ENCODE measurements at regions not wholly inside any gene's neighbourhood (a gene's known extent, or its start where the extent isn't known, plus 50 kb on each side); places are given as distances from the start of the nearest gene placed in this dataset.

DNA sequence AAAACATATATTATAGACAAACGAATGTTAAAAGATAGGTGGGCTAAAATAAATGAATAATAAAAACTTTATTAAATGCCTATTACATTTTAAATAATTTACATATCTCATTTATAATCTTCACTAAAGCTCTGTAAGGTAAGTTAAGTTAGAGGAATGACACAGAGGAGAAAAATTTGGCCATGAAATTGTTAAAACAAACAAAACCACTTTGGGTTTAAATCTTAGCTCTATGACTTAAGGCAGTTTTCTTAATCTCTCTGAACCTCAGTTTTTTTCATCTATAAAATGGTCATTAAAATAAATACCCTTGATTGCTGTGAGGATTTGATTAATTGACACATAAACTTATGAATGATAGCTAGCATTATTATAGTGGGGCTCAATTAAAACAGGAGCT is 404.8 kb upstream of the ATP11B start:
- Histone ChIP-seq H3K4me2 (no peak overlapping the region), H3K36me3 (replicated peaks in 1 of 2; ENCODE audit: control insufficient read depth in 1 of 2, insufficient read depth in 2 of 2, low read length in 1 of 2) (no peaks in the 10 kb centered on the region), H3K27ac (ENCODE audit: low read depth in 2 of 2, low read length in 1 of 2) (no peak overlapping the region), H3K27me3 (ENCODE audit: insufficient read depth) (no peaks in the 10 kb centered on the region), H3F3A (replicated peaks; ENCODE audit: insufficient read depth) (no peaks in the 10 kb centered on the region), H3K9me3 (no peaks in the 10 kb centered on the region), H3K79me2 (ENCODE audit: insufficient read depth) (no peaks in the 10 kb centered on the region), H3K4me3 (ENCODE audit: low read depth in 2 of 2, low read length in 1 of 2) (no peak overlapping the region), H3K9ac (no peak overlapping the region), H3K4me1 (ENCODE audit: control insufficient read depth in 1 of 2, insufficient read depth in 2 of 2, low read depth in 1 of 2, low read length in 1 of 2) (no peaks in the 10 kb centered on the region), H2AFZ (ENCODE audit: low read depth) (no peak overlapping the region), H4K20me1 (ENCODE audit: insufficient read depth) (no peaks in the 10 kb centered on the region), H3K9me2 (no peaks in the 10 kb centered on the region)
- no peak for DNase-seq
- no peak for TF ChIP-seq RXRA (IDR thresholded peaks at IDR 0.05; ENCODE audit: borderline replicate concordance, low read depth)
- TF ChIP-seq CHD2 (IDR thresholded peaks at IDR 0.05; ENCODE audit: low read length, partially characterized antibody) = no peak
- TF ChIP-seq CTCF (IDR thresholded peaks at IDR 0.05) = no peak
- TF ChIP-seq MAX (IDR thresholded peaks at IDR 0.05; ENCODE audit: low read depth) = no peak
- no peak for TF ChIP-seq POLR2AphosphoS5 (IDR thresholded peaks at IDR 0.05; ENCODE audit: low read depth, low read length)
- no peak for TF ChIP-seq FOSL2 (IDR thresholded peaks at IDR 0.05; ENCODE audit: borderline replicate concordance, low read depth)
- no peak for TF ChIP-seq FOXM1 (IDR thresholded peaks at IDR 0.05; ENCODE audit: low read depth)
- no peak for TF ChIP-seq FOXJ3 (CRISPR knock-in tag; IDR thresholded peaks at IDR 0.05)
- TF ChIP-seq GABPA (IDR thresholded peaks at IDR 0.05; ENCODE audit: low read depth) = no peak
- TF ChIP-seq ELF1 (IDR thresholded peaks at IDR 0.05) = no peak
- no peak for TF ChIP-seq EZH2phosphoT487 (IDR thresholded peaks at IDR 0.05; ENCODE audit: borderline replicate concordance, low read depth)
- no peak for TF ChIP-seq REST (IDR thresholded peaks at IDR 0.05; ENCODE audit: low read depth, low read length)
- TF ChIP-seq JUND (IDR thresholded peaks at IDR 0.05) = no peak
- no peak for TF ChIP-seq GATA2 (CRISPR knock-in tag; IDR thresholded peaks at IDR 0.05)
- TF ChIP-seq TAF1 (IDR thresholded peaks at IDR 0.05; ENCODE audit: borderline replicate concordance, low read depth, low read length) = no peak
- TF ChIP-seq SMC3 (IDR thresholded peaks at IDR 0.05; ENCODE audit: low read depth, low read length) = no peak
- TF ChIP-seq, protein P1, sequence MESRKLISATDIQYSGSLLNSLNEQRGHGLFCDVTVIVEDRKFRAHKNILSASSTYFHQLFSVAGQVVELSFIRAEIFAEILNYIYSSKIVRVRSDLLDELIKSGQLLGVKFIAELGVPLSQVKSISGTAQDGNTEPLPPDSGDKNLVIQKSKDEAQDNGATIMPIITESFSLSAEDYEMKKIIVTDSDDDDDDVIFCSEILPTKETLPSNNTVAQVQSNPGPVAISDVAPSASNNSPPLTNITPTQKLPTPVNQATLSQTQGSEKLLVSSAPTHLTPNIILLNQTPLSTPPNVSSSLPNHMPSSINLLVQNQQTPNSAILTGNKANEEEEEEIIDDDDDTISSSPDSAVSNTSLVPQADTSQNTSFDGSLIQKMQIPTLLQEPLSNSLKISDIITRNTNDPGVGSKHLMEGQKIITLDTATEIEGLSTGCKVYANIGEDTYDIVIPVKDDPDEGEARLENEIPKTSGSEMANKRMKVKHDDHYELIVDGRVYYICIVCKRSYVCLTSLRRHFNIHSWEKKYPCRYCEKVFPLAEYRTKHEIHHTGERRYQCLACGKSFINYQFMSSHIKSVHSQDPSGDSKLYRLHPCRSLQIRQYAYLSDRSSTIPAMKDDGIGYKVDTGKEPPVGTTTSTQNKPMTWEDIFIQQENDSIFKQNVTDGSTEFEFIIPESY (IDR thresholded peaks at IDR 0.05; ENCODE audit: borderline replicate concordance, low read depth) = no peak
- TF ChIP-seq, protein P2, sequence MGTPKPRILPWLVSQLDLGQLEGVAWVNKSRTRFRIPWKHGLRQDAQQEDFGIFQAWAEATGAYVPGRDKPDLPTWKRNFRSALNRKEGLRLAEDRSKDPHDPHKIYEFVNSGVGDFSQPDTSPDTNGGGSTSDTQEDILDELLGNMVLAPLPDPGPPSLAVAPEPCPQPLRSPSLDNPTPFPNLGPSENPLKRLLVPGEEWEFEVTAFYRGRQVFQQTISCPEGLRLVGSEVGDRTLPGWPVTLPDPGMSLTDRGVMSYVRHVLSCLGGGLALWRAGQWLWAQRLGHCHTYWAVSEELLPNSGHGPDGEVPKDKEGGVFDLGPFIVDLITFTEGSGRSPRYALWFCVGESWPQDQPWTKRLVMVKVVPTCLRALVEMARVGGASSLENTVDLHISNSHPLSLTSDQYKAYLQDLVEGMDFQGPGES (IDR thresholded peaks at IDR 0.05; ENCODE audit: low read depth, low read length) = no peak
- CTCF ChIA-PET = no interaction called here
- POLR2A ChIA-PET = no interaction called here
- 26% methylated on average over 1 of the region's 1 CpG for WGBS (ENCODE audit: low lambda C conversion rate)

Data from SK-N-SH (cell line).